Stomach (tissue), 8 donors: ENCODE measurements at regions not wholly inside any gene's neighbourhood (a gene's known extent, or its start where the extent isn't known, plus 50 kb on each side); places are given as distances from the start of the nearest gene placed in this dataset.

Experiments used
- DNase-seq, 2 donors: peaks; one replicate each; pipeline versions ENCODE4 v3.0.0 to v3.0.0-alpha.2; 2013 to 2019
- H3K27ac ChIP-seq, 5 donors: fragments of 200-600 bp in 4 of 5; sonication (generic) in 4 of 5; one replicate each; pipeline ENCODE4 v1.5.1; 2013 to 2019; ENCODE audit warnings: mild to moderate bottlenecking in 1 of 5, moderate library complexity in 1 of 5
- H3K27me3 ChIP-seq, 3 donors: fragments of 200-600 bp; sonication (generic); one replicate each; pipeline ENCODE4 v1.5.1; 2017 to 2019; ENCODE audit warnings: mixed run types in 1 of 3
- H3K36me3 ChIP-seq, 4 donors: fragments of 200-600 bp; sonication (generic); 1 replicate in 3 of 4; 2 replicates in 1 of 4; pipeline ENCODE4 v1.5.1; 2016 to 2019
- H3K4me1 ChIP-seq, 4 donors: fragments of 200-600 bp; sonication (generic); one replicate each; pipeline ENCODE4 v1.5.1; 2016 to 2019
- H3K4me3 ChIP-seq, 4 donors: fragments of 200-600 bp; sonication (generic) in 3 of 4; one replicate each; pipeline ENCODE4 v1.5.1; 2016 to 2019; ENCODE audit warnings: mild to moderate bottlenecking in 1 of 4
- H3K9me3 ChIP-seq, 4 donors: fragments of 200-600 bp; sonication (generic); one replicate each; pipeline ENCODE4 v1.5.1; 2016 to 2019
- CTCF ChIP-seq, 7 experiments: fragments of 450-650 bp in 4 of 7; fragments of 200-600 bp in 3 of 7; sonication (generic) in 3 of 7; IDR thresholded peaks; one replicate each; pipeline ENCODE4 v1.5.1; 2016 to 2019; ENCODE audit warnings: antibody characterized with exemption in 7 of 7, control low read depth in 2 of 7, mild to moderate bottlenecking in 1 of 7
- EP300 ChIP-seq: sonication (generic); formaldehyde crosslinking; IDR thresholded peaks from one replicate; pipeline ENCODE4 v1.6.1; 2017; ENCODE audit warnings: antibody characterized with exemption
- POLR2A ChIP-seq, 4 donors: fragments of 450-650 bp; IDR thresholded peaks; one replicate each; pipeline ENCODE4 v1.6.1; 2016; ENCODE audit warnings: antibody characterized with exemption in 4 of 4, control low read depth in 2 of 4, mild to moderate bottlenecking in 1 of 4, moderate library complexity in 1 of 4
- POLR2AphosphoS5 ChIP-seq, 3 donors: sonication (generic); formaldehyde crosslinking; IDR thresholded peaks; one replicate each; pipeline ENCODE4 v1.6.1; 2016; ENCODE audit warnings: antibody characterized with exemption in 3 of 3
- WGBS, 5 donors: extraction: QIAGEN DNeasy Blood & Tissue Kit in 3 of 5; methylation state at CpG; one replicate each; pipeline versions ENCODE4 v1.1.5 to v1.1.7; 2013 to 2018; 5-methylcytosine and 5-hydroxymethylcytosine counted together
- intact Hi-C: fragments of 100-400 bp; cut with DNase I; formaldehyde crosslinking; loops from one replicate; pipeline ENCODE4 v1.15.1; 2023; ENCODE audit warnings: low total_unique reads
- donor health status: healthy with polysubstance abuse.
- donor health status: Bipolar disorder and iron deficiency.
- donor health status: healthy.

- DNase-seq, result no peak
- WGBS, 5 donors, result 58 to 68% (median 62%) methylated on average over 11 to 13 of the region's 13 CpGs
- Histone ChIP-seq H3K4me1 (no peaks in the 10 kb centered on the region), H3K27me3 (peaks cover 0 to 24% (median 3%) of the 10 kb centered on the region in 3 donors), H3K9me3 (no peaks in the 10 kb centered on the region), H3K36me3 (no peaks in the 10 kb centered on the region), H3K4me3 (no peak overlapping the region), H3K27ac (no peak overlapping the region)
- no peak for TF ChIP-seq EP300
- TF ChIP-seq POLR2AphosphoS5 (IDR thresholded peaks at IDR 0.05), result no peak
- no peak for TF ChIP-seq POLR2A (IDR thresholded peaks at IDR 0.05)
- no peak for TF ChIP-seq CTCF (IDR thresholded peaks at IDR 0.05)
- intact Hi-C loops, result no loop called here
Measured at GRCh38 chr20:59376109-59376841, 75.9 kb downstream of the EDN3 start.

- DNase-seq, result no peak
- Histone ChIP-seq H3K4me1 (no peaks in the 10 kb centered on the region), H3K36me3 (no peaks in the 10 kb centered on the region), H3K27me3 (peaks cover 0 to 31% (median 3%) of the 10 kb centered on the region in 3 donors), H3K27ac (no peak overlapping the region), H3K9me3 (no peaks in the 10 kb centered on the region), H3K4me3 (no peak overlapping the region)
- 62 to 73% (median 72%) methylated on average over 8 of the region's 8 CpGs for WGBS, 5 donors
- no peak for TF ChIP-seq POLR2AphosphoS5 (IDR thresholded peaks at IDR 0.05)
- TF ChIP-seq EP300, result no peak
- TF ChIP-seq CTCF (IDR thresholded peaks at IDR 0.05), result no peak
- TF ChIP-seq POLR2A (IDR thresholded peaks at IDR 0.05), result no peak
- intact Hi-C loops, result no loop called here
Measured at GRCh38 chr20:59376998-59377397, 76.6 kb downstream of the EDN3 start.

- intact Hi-C loops, result no loop called here
- TF ChIP-seq POLR2A (IDR thresholded peaks at IDR 0.05), result no peak
- TF ChIP-seq CTCF (IDR thresholded peaks at IDR 0.05), result no peak
- TF ChIP-seq POLR2AphosphoS5 (IDR thresholded peaks at IDR 0.05), result no peak
- TF ChIP-seq EP300, result no peak
- no peak for DNase-seq
- Histone ChIP-seq H3K27ac (no peak overlapping the region), H3K4me3 (no peak overlapping the region), H3K9me3 (no peaks in the 10 kb centered on the region), H3K27me3 (peaks cover 0 to 38% (median 3%) of the 10 kb centered on the region in 3 donors), H3K36me3 (no peaks in the 10 kb centered on the region), H3K4me1 (no peaks in the 10 kb centered on the region)
- WGBS, 5 donors, result 66 to 82% (median 75%) methylated on average over 3 of the region's 3 CpGs
Measured at GRCh38 chr20:59377842-59378241, 77.4 kb downstream of the EDN3 start.

- intact Hi-C loops, result no loop called here
- DNase-seq, result no peak
- Histone ChIP-seq H3K4me1 (no peaks in the 10 kb centered on the region), H3K4me3 (no peak overlapping the region), H3K27me3 (peaks cover 0 to 39% (median 3%) of the 10 kb centered on the region in 3 donors), H3K36me3 (no peaks in the 10 kb centered on the region), H3K9me3 (no peaks in the 10 kb centered on the region), H3K27ac (no peak overlapping the region)
- WGBS, 5 donors, result 83 to 92% (median 88%) methylated on average over 1 of the region's 1 CpG
- no peak for TF ChIP-seq POLR2AphosphoS5 (IDR thresholded peaks at IDR 0.05)
- TF ChIP-seq CTCF (IDR thresholded peaks at IDR 0.05), result no peak
- TF ChIP-seq EP300, result no peak
- no peak for TF ChIP-seq POLR2A (IDR thresholded peaks at IDR 0.05)
Measured at GRCh38 chr20:59378396-59378795, 78.0 kb downstream of the EDN3 start.
